ENCODE measurements at regions not wholly inside any gene's neighbourhood (a gene's known extent, or its start where the extent isn't known, plus 50 kb on each side); places are given as distances from the start of the nearest gene placed in this dataset.
A peak's percentile ranks its signal among the peaks of the same experiment; 100 is the strongest.

GRCh38 chr6:79755967-79756366 lies 124.8 kb downstream of the SH3BGRL2 start:
- H3K9ac ChIP-seq (replicated peaks; ENCODE audit: extremely low read depth, insufficient read depth, low read length), result no peak overlapping the region
- POLR2A ChIA-PET, result interaction anchor here (0.8 kb wide), 1 partner anchor 715 kb away, joined by 3 read pairs; no protein-coding TSS in a partner anchor
- peaks cover 26% of the 10 kb centered on the region for H3K4me1 ChIP-seq (ENCODE audit: control insufficient read depth, extremely low read depth, insufficient read depth, low read length)
- no peaks in the 10 kb centered on the region for H3K9me1 ChIP-seq (replicated peaks; ENCODE audit: control insufficient read depth, extremely low read depth, insufficient read depth, low read length)
- DNase-seq (ENCODE audit: low read depth, low spot score) (peak; percentile 77), FAIRE-seq (peak; percentile 81)
- no peaks in the 10 kb centered on the region for H3K27me3 ChIP-seq (ENCODE audit: control insufficient read depth in 2 of 2, insufficient read depth in 2 of 2, low read length in 2 of 2)
- TF ChIP-seq EZH2 (IDR thresholded peaks at IDR 0.05; ENCODE audit: borderline replicate concordance, low read depth, low read length, severe bottlenecking) (no peak), MAX (IDR thresholded peaks at IDR 0.05; ENCODE audit: insufficient read depth, insufficient read length) (no peak), POLR2A (IDR thresholded peaks at IDR 0.05; ENCODE audit: low read depth, low read length) (peak; percentile 42), GATA2 (IDR thresholded peaks at IDR 0.05; ENCODE audit: insufficient read depth, insufficient read length, low read depth, low read length) (peak; percentile 92), JUN (IDR thresholded peaks at IDR 0.05; ENCODE audit: borderline replicate concordance, insufficient read depth, insufficient read length, low read depth) (peak; percentile 9), FOS (IDR thresholded peaks at IDR 0.05; ENCODE audit: borderline replicate concordance, insufficient read depth, low read length) (peak; percentile 41), POLR2AphosphoS5 (IDR thresholded peaks at IDR 0.05; ENCODE audit: insufficient read depth, low read depth, low read length) (peak; percentile 64), CTCF (IDR thresholded peaks at IDR 0.05; ENCODE audit: extremely low read depth in 1 of 2, insufficient read depth in 1 of 2, low read depth in 1 of 2, low read length in 2 of 2) (no peak), MYC (IDR thresholded peaks at IDR 0.05; ENCODE audit: low read depth, low read length) (no peak)
- H3K4me2 ChIP-seq (ENCODE audit: insufficient read depth, low read length), result peak overlapping the region; percentile 63
- H3K79me2 ChIP-seq (ENCODE audit: control insufficient read depth, insufficient read depth, low read length), result no peaks in the 10 kb centered on the region
- CTCF ChIA-PET, result interaction anchor here (0.9 to 1.6 kb wide), 7 partner anchors 16 to 186 kb away, joined by 3 to 8 read pairs (median 3); no protein-coding TSS in a partner anchor
- no peak overlapping the region for H3K4me3 ChIP-seq (replicated peaks in 1 of 3; ENCODE audit: insufficient read depth in 1 of 3, low read depth in 1 of 3, low read length in 3 of 3)
- H3K27ac ChIP-seq (ENCODE audit: insufficient read depth, low read depth, low read length), result peak overlapping the region; percentile 30
- intact Hi-C loops (cut with micrococcal nuclease), result loop anchor here (1.0 to 5.0 kb wide), 4 partner anchors 22 to 246 kb away; partner anchors contain the start of gene TTK
- BruUV-seq (replicated peaks), result no TSS peak
- no peaks in the 10 kb centered on the region for H4K20me1 ChIP-seq (replicated peaks; ENCODE audit: control insufficient read depth, extremely low read depth, insufficient read depth, low read length)
- dilution Hi-C loops (cut with MboI; ENCODE audit: extremely low pct_ligation_motif_present, low sequenced_read_pairs), result no loop called here
- H3K9me3 ChIP-seq (replicated peaks; ENCODE audit: control insufficient read depth, insufficient read depth, low read length), result no peaks in the 10 kb centered on the region
- H3K36me3 ChIP-seq (ENCODE audit: control insufficient read depth in 2 of 2, extremely low read depth in 1 of 2, insufficient read depth in 2 of 2, low read length in 2 of 2), result no peaks in the 10 kb centered on the region
- H2AFZ ChIP-seq (ENCODE audit: low read depth, low read length), result no peak overlapping the region

Measured in endothelial cell of umbilical vein (primary cell).